HEK293 (cell line): ENCODE measurements at regions not wholly inside any gene's neighbourhood (a gene's known extent, or its start where the extent isn't known, plus 50 kb on each side); places are given as distances from the start of the nearest gene placed in this dataset.

Experiments
- GLI2 ChIP-seq: fragments of 450-650 bp; formaldehyde crosslinking; IDR thresholded peaks from 2 replicates; pipeline ENCODE4; 2017; ENCODE audit warnings: missing biosample characterization, missing genetic modification characterization, low read depth, borderline replicate concordance
- KLF16 ChIP-seq: fragments of 450-650 bp; formaldehyde crosslinking; IDR thresholded peaks from 2 replicates; pipeline ENCODE4 v1.5.1; 2017; ENCODE audit warnings: missing biosample characterization, missing genetic modification characterization
- PRDM10 ChIP-seq: fragments of 450-650 bp; formaldehyde crosslinking; IDR thresholded peaks from 2 replicates; pipeline ENCODE4 v1.5.1; 2016; ENCODE audit warnings: missing biosample characterization, missing genetic modification characterization
- RBAK ChIP-seq: fragments of 450-650 bp; formaldehyde crosslinking; IDR thresholded peaks from 2 replicates; pipeline ENCODE4 v1.5.1; 2016; ENCODE audit warnings: missing biosample characterization, missing genetic modification characterization
- SETDB1 ChIP-seq: IDR thresholded peaks from one replicate; pipeline ENCODE4 v1.6.1; 2017; ENCODE audit warnings: mild to moderate bottlenecking, low read length, moderate library complexity, mixed read lengths; ENCODE audit not compliant: insufficient read length
- ZFHX2 ChIP-seq: fragments of 450-650 bp; formaldehyde crosslinking; conservative IDR thresholded peaks from 2 replicates; pipeline ENCODE4 v1.5.1; 2016; ENCODE audit warnings: missing biosample characterization, missing genetic modification characterization
- ZNF10 ChIP-seq: fragments of 450-650 bp; formaldehyde crosslinking; IDR thresholded peaks from 2 replicates; pipeline ENCODE4 v1.5.1; 2017; ENCODE audit warnings: missing biosample characterization, missing genetic modification characterization
- ZNF157 ChIP-seq: fragments of 450-650 bp; formaldehyde crosslinking; IDR thresholded peaks from 2 replicates; pipeline ENCODE4 v1.5.1; 2016; ENCODE audit warnings: missing biosample characterization, missing genetic modification characterization
- ZNF248 ChIP-seq: fragments of 450-650 bp; formaldehyde crosslinking; IDR thresholded peaks from 2 replicates; pipeline ENCODE4 v1.5.1; 2017; ENCODE audit warnings: missing biosample characterization, missing genetic modification characterization
- ZNF48 ChIP-seq: fragments of 450-650 bp; formaldehyde crosslinking; IDR thresholded peaks from 2 replicates; pipeline ENCODE4 v1.5.1; 2016; ENCODE audit warnings: missing biosample characterization, missing genetic modification characterization
- ZNF777 ChIP-seq: fragments of 450-650 bp; formaldehyde crosslinking; IDR thresholded peaks from 2 replicates; pipeline ENCODE4 v1.5.1; 2017; ENCODE audit warnings: missing biosample characterization, missing genetic modification characterization, borderline replicate concordance
- TF ChIP-seq, protein P1 (sequence below): fragments of 450-650 bp; formaldehyde crosslinking; IDR thresholded peaks from 2 replicates; pipeline ENCODE4 v1.5.1; 2016; ENCODE audit warnings: missing biosample characterization, missing genetic modification characterization
- TF ChIP-seq, protein P2 (sequence below): fragments of 450-650 bp; formaldehyde crosslinking; IDR thresholded peaks from 2 replicates; pipeline ENCODE4 v1.5.1; 2016; ENCODE audit warnings: missing biosample characterization, missing genetic modification characterization

- no peak for TF ChIP-seq RBAK (tag by site-specific recombination)
- TF ChIP-seq, protein P1, sequence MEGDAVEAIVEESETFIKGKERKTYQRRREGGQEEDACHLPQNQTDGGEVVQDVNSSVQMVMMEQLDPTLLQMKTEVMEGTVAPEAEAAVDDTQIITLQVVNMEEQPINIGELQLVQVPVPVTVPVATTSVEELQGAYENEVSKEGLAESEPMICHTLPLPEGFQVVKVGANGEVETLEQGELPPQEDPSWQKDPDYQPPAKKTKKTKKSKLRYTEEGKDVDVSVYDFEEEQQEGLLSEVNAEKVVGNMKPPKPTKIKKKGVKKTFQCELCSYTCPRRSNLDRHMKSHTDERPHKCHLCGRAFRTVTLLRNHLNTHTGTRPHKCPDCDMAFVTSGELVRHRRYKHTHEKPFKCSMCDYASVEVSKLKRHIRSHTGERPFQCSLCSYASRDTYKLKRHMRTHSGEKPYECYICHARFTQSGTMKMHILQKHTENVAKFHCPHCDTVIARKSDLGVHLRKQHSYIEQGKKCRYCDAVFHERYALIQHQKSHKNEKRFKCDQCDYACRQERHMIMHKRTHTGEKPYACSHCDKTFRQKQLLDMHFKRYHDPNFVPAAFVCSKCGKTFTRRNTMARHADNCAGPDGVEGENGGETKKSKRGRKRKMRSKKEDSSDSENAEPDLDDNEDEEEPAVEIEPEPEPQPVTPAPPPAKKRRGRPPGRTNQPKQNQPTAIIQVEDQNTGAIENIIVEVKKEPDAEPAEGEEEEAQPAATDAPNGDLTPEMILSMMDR (tag by site-specific recombination): no peak
- TF ChIP-seq ZNF777: no peak
- TF ChIP-seq SETDB1: no peak
- TF ChIP-seq ZNF10: no peak
- TF ChIP-seq ZNF157 (tag by site-specific recombination): no peak
- TF ChIP-seq, protein P2, sequence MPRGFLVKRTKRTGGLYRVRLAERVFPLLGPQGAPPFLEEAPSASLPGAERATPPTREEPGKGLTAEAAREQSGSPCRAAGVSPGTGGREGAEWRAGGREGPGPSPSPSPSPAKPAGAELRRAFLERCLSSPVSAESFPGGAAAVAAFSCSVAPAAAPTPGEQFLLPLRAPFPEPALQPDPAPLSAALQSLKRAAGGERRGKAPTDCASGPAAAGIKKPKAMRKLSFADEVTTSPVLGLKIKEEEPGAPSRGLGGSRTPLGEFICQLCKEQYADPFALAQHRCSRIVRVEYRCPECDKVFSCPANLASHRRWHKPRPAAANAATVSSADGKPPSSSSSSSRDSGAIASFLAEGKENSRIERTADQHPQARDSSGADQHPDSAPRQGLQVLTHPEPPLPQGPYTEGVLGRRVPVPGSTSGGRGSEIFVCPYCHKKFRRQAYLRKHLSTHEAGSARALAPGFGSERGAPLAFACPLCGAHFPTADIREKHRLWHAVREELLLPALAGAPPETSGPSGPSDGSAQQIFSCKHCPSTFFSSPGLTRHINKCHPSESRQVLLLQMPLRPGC: no peak
- TF ChIP-seq KLF16 (tag by site-specific recombination): no peak
- TF ChIP-seq ZFHX2 (tag by site-specific recombination): no peak
- TF ChIP-seq PRDM10 (tag by site-specific recombination): no peak
- no peak for TF ChIP-seq GLI2 (tag by site-specific recombination)
- TF ChIP-seq ZNF248 (tag by site-specific recombination): no peak
- no peak for TF ChIP-seq ZNF48
Measured at GRCh38 chr4:125928652-125929051, 613.9 kb downstream of the FAT4 start.
